NCI-H1417 (cell line): ENCODE measurements at regions not wholly inside any gene's neighbourhood (a gene's known extent, or its start where the extent isn't known, plus 50 kb on each side); places are given as distances from the start of the nearest gene placed in this dataset.
"Not testable (repeated sequence)": the region's sequence is repeated elsewhere in the genome, so short reads cannot be mapped to it uniquely, and the experiment has no call there.

Experiments
- DNase-seq, 3 experiments: peaks; one replicate each; lab custom pipeline; 2025; lab: John Stamatoyannopoulos, UW

DNA sequence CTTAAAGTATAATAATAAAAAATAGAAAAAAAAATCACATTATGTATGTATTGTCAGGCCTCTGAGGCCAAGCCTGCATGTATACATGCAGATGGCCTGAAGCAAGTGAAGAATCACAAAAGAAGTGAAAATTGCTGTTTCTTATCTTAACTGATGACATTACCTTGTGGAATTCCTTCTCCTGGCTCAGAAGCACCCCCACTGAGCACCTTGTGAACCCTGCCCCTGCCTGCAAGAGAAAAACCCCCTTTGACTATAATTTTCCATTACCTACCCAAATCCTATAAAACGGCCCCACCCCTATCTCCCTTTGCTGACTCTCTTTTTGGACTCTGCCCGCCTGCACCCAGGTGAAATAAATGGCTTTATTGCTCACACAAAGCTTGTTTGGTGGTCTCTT is 1086.5 kb downstream of the SORCS3 start:
- DNase-seq = not testable (repeated sequence)

DNA sequence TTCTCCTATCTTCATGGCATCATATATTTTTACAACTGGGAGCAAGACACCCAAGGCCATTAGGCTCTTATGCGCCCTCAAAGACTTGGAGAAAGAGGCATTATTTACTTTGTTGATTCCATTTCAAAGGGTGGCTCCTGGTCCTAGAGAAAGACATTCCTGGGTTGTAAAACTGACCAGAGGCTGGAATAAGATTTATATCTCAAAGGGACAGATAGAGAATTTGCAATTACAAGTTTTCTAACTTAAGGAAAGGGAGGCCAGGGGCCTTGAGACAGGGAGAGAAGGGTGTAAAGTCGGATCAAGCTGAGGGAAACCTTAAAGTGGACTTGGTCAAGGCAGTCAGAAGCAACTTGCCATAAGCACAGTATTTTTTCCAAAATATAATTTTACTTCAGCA is 1086.0 kb downstream of the SORCS3 start:
- DNase-seq = no peak

DNA sequence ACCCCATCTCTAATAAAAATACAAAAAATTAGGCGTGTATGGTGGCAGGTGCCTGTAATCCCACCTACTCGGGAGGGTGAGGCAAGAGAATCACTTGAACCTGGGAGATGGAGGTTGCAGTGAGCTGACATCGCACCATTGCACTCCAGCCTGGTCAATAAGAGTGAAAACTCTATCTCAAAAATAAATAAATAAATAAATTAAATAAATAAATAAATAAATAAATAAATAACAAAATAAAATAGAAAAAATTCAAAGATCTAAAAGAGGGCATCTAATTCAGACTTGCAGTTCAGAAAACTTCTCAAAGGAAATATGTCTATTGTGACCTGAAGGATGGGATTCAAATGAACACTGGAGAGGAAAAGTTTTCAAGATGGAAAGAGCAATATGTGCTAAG is 1085.1 kb downstream of the SORCS3 start:
- DNase-seq = no peak

DNA sequence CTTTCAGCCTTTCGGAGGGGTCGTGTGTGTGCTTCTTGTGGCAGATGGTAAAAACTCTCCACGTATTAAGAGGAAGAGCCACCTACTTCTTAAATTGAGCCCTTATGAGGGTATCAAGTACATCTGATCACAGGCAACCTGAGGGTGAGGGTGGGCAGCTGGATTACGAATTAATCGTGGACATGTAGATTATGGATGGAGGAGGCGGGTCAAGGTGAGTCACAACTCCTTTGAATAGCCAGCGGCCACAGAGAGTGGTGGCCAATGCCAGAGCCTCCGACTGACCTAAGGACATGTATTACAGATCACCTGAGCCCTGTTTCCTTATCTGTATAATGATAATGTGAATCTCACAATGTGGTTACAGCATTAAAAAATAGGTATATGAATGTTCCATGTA is 1083.9 kb downstream of the SORCS3 start:
- DNase-seq = no peak

DNA sequence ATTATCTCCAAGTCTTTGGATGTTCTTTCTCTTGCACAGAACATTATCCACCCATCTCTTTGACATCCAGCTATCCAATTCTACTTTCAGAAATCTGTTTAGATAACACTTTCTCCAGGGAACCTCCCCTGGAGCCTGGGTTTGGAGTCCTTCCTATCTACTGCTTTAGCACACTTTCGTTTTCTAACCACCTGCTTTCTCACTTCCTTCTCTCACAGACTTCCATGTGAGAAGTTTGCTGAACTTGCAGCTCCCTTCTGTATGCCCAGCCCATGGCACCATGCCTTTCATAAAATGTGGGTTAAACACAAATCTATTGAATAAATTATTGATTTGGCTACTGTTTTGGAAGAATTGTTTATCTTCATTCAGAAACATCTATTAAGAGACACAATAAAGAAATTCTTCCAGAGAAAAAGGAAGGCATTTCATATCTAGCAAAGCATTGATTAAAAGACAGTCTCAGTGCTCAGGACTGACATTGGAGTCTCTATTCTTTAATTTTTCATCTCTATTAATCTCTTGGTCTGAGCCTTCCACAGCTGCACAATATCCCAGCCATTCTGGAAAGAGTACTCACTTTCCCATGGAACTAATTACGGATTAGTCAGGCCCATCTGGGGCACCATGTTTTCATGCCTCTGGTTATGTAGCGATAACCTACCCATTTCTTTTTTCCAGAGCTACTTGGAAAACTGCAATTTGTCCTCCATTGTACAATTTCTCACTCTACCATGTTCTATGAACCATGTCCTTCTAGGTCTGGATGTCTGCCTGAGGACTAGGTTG is 1077.3 kb downstream of the SORCS3 start:
- DNase-seq = no peak

DNA sequence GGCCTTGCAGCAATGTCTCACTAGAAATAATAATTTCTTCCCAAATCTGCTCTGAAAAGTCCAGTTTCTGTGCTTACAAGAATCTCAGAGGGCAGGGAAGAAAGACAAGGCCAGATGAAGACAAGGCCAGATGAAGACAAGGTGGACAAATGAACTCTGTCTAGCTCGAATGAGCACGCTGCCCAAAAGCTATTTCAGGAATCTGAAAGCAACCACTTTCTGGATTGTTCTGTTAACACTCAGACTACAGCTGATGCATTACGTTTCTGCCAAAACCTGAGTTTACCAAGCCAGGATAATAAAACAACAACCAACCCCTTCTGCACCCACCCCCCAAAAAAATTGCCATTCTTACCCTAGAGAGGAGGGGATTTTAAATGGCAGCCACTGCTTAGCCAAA is 1073.6 kb downstream of the SORCS3 start:
- DNase-seq = no peak

DNA sequence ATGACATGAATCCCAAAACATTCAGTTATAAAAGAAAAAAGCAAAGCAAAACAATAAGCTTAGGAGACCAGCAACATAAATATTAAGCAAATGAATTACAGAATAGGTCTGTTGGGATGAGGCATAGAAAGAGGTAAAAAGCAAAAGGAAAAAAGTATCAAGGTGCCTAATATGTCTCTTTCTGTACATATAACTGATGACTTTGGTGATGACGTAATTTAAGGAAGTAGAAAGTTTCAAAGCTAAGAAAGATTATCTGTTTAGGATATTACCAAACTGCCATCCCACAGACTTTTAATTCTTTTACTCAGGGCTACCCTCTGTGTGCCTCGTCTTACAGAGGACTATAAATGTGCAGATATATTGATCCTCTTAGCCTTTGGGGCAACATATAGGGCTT is 1066.5 kb downstream of the SORCS3 start:
- no peak for DNase-seq

DNA sequence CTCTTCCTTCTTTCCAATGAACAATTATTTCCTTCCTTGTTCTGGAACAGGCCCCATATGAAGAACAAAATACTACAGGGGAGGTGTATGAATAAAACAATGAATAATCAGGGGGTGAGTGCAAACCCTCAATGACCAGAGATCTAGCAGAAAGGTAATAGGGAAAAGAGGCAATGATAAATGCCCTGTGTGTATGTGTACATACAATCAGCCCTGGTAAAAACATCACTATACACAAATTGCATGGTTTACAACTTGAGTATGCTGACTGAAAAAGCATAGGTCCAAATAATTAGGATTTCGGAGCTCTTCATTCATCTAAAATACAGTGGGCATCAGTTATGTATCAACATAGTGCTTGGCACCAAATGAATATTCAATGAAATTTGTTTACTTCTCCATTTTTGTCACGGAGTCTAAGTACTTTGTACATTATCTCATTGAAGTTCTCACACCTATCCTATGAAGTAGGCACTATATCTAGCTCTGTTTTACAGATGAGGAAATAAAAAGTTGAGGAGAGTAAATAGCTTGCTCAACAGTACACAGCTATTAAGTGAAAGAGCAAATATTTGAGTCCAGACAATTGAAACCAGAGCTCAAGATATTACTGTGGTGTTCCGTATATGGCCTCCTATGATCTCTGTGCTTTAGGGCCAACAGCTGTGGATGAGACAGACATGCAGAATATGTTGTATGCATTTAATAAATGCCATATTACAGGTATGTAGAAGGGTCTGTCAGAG is 1065.4 kb downstream of the SORCS3 start:
- DNase-seq = no peak

DNA sequence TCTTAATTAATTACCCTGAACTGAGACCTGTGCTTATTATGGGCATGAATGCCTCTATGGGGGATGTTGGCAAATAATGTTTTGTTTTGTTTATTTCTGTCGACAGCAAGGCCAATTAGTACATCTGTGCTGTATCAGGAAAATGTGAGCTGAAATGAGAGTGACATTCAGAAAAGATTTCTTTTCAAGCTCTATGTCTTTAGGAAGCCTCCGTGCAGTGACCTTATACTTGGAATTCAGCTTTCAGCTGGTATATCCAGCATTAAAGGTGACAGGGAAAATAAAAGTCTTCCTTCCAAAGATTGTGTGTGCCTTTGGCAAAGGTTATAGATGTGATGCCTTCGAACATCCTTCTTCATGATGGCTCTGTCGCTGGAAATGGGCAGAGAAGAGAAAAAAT is 1061.1 kb downstream of the SORCS3 start:
- no peak for DNase-seq

DNA sequence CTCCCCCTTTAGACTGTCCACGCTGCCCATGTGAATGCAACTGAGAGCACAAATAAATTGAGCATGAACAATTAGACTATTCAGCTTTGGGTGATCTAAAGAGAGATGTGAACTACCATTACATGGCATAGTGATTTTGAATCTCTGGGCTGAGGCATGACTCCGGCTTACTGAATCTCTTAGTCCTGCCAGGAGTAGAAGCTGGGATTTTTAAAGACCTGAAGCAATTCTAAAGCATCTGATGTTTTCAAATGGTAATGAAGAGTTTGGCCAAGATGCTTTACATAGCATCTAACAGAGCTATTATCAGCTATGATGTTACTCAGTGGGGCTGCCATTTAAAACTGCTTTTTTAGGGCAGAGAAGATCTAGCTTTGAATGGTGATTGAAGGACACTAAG is 1059.1 kb downstream of the SORCS3 start:
- DNase-seq = no peak

DNA sequence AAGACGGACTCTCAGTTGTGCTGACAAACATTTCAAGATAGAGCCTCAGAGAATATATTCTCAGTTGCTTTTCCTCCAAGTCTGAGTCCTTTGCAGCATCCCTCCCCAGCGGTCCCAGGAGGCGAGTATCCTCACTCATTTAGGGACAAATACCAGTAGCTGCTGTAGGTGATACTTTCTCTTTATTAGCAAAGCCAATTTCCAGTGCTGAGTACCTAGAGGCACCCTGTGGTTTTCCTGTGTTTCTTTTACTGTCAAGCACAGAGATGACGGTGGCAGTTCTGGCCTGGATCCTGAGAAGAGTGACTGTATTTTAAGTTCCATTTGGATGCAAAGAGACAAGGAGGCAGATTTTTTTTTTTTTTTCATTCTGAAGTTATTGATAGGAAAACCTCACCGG is 1058.4 kb downstream of the SORCS3 start:
- no peak for DNase-seq

DNA sequence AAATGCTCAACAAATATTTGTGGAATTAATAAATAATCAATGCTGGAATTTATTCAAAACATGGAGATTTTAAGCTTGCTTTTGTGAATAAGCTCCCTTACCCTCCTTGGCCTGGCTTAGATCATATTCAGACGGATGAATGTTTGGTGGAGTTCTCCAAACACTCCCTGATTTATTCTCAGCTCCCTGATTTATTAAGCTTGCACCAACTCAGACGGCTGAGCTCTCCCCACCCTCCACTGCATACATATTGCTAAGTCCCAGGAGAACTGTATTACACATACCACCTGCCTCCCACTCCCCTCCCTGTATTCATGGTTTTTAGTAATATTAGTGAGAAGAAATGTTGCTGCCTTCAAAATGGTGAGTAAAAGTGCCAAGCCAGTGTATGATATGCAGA is 1057.5 kb downstream of the SORCS3 start:
- DNase-seq = no peak

DNA sequence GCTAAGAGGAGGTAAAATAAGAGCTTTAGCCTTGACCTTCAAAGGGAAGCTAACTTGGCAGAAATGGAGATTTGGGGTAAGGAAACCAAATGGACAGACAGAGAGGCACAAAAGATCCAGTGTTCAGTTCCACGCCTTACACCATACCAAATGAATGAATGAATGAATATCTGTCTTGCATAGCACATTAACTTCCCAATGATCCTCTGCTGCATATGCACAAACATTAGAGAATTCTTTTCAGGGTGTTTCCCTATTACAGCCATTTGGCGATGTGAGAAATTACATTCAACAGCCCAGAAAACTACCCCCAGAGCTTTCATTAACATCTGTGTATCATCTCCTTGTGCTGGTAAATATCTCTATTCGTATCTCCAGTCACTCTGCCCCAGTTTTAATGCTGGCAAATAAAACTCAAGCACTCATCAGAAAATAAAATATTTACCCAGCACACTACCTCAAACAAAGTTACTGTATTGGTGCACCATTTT is 1056.2 kb downstream of the SORCS3 start:
- DNase-seq = no peak

DNA sequence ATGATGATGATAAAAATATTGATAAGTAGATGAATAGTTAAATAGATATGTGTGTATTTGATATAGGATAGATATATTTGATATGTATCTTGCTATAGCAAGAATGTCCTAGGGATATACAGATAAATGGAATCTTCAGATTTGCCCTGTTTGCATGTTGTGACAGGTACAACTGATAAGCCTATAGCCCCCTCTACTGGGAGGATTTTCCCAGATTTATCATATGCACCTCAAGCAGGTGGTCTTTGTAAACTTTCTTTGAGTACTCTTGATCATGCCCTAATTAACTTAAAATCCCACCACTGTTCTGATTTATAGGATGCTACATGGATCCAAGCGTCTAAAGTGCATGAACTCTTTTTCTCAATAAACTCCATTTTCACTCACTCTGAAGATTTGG is 1050.7 kb downstream of the SORCS3 start:
- DNase-seq = peak in 1 of 3 experiments; percentile 51

DNA sequence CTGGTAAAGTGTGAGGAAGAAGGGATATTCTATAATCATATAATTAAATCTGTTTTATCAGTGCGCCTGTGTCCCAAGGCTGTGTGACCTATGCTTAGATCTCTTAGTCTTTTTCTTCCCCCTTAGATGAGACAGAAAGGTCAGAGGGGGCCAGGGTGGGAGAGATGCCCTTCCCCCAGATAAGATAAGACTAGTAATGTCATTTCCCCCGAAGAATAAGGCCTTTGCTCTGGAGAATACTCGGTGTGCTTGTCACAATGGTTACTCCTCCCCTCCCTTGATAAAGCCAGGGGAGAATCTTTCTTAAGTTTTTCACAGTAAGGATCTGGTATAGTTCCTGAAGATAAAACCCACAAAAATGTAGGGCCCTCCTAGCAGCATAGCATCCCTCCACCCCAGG is 1041.8 kb downstream of the SORCS3 start:
- no peak for DNase-seq

DNA sequence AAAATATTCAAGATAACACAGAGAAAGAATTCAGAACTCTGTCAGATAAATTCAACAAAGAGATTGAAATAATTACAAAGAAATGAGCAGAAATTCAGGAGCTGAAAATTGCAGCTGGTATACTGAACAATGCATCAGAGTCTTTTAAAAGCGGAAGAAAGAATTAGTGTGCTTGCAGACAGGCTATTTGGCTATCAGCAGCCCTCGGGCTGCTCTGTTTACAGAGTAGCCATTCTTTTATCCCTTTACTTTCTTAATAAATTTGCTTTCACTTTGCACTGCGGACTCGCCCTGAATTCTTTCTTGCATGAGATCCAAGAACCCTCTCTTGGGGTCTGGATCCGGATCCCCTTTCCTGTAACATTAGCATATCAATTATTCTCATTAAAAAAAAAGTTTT is 1040.0 kb downstream of the SORCS3 start:
- no peak for DNase-seq

DNA sequence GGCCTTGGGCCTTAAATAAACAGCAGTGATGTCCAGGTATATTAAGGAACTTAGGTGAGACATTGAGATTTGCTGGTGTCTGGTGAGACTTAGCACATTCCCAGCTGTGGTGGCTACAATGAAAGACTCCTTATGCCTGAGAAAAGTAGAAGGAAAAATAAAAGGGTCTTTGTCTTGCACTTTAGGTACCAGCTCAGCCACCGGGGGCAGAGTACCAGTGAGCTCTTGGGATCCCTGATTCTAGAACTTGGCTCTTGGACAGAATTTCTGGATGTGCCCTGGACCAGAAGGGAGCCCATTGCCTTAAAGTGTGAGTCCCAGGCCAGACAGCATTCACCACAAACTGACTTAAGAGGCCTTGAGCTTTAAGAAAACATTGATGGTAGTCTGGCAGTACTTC is 1038.7 kb downstream of the SORCS3 start:
- no peak for DNase-seq

DNA sequence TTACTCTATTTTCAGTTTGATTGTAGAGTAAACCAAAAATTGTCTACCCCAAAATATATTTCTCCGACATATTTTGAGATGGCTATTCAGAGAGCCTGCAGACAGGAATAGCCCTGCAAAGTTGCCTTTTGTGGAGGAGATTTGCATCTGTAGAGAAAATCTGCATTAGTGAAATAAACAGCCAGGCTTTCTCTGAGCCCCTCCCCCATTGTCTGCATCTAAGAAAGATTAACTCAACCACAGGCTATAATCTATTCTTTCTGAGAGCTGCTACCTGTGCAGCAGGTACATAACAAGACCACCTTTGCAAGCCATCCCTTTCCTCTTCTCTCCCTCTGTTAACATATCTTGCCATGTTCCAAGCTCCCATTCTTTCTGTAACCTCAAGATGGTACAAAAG is 1034.2 kb downstream of the SORCS3 start:
- DNase-seq = no peak

DNA sequence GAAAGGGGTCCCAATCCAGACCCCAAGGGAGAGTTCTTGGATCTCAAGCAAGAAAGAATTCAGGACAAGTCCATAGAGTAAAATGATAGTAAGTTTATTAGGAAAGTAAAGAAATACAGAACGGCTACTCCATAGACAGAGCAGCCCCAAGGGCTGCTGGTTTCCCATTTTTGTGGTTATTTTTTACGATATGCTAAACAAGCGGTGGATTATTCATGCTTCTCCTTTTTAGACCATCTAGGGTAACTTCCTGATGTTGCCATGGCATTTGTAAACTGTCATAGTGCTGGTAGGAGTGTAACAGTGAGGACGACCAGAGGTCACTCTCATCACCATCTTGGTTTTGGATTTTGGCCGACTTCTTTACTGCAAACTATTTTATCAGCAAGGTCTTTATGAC is 1033.4 kb downstream of the SORCS3 start:
- no peak for DNase-seq

DNA sequence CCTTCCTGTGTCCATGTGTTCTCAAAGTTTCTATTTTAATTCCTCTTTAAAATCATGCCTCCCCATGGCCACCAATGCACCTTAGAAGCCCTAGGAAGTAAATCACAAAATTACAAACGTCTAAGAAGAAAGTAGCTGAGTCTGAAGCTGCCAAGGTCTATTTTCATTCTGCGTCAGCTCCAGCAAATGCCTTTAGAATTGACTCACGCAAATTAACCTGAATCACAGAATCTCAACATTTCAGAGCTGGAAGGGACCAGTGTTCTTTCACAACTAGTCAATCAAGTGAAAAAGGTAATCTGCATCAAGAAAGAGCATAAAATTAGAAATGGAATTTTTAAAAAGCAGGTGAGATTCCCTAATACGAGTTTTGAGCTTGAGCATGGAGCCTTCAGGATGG is 1017.6 kb downstream of the SORCS3 start:
- no peak for DNase-seq

DNA sequence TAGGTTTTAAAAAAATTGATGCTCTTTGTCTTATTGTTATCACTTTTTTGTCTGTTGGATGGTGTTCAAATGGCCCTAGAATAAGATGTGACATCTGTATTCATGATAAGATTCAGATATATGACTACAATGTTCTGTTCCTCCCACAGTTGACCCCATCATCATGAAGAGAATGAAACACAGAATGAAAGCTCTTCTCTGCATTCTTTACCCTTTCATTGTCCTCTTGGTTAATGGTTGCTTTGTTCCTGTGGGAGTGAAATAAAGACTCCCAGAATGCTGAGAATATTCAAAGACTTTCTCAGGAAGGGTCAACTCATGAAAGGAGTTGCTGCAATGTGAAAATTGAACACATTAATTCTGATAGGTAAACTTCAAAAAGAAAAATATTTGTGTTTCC is 1015.8 kb downstream of the SORCS3 start:
- no peak for DNase-seq

DNA sequence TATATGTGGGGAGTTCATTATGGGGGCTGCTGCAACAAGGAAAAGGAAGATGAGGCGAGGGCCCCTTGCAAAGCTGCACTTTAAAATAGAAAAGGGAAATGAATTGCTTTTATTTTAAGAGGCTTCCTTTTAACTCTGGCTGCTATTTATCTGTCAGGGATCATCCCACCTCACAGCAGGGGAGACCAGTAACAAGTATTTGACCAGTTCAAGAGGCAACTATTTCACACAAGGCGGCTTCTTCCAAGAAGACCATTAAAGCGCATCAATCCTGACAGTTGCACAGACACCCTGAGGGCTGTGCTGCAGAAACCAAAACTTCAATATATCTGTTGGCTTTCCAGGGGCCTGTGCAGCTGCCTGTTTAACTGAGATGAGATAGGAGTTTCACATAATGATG is 1009.2 kb downstream of the SORCS3 start:
- no peak for DNase-seq

DNA sequence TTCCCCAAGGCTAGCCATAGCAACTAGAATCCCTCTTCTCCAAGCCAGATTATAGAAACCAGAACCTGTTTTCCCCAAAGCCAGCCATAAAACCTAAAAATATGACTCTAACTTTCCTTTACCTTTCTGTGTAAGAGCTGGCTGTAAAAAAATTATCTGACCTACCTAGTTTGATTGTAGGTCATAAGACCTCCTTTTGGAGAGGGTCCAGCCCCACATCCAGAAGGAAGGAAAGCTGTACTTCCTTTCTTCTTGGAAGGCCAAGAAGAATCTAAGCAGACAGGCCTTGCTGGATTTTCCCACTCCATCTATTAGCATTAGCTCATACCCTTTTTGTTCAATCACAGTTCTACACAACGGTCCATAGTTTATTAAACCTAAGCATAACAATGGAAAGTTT is 1006.3 kb downstream of the SORCS3 start:
- no peak for DNase-seq

DNA sequence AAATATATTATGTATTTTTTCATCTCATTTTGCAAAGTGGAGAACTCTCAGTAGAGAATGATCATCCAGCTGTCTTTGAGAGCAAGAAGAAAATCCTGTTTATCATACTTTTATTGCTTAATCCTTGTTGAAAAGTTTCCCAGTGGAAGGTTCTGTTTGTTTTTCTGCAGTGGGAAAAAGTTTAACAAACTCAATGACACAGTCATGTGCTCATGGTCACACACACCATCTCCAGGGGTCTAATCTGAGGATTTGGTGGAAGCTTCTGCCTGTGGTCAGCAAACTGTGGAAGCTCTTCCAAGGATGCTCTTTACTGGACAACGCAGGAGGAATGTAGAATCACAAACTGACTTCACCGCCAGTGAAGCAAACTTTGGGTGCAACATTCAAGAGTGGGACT is 1003.9 kb downstream of the SORCS3 start:
- DNase-seq = no peak
